ENCODE measurements at regions not wholly inside any gene's neighbourhood (a gene's known extent, or its start where the extent isn't known, plus 50 kb on each side); places are given as distances from the start of the nearest gene placed in this dataset.
A peak's percentile ranks its signal among the peaks of the same experiment; 100 is the strongest.
"Not testable (repeated sequence)": the region's sequence is repeated elsewhere in the genome, so short reads cannot be mapped to it uniquely, and the experiment has no call there.

GRCh38 chr12:9470367-9470766 is 137.3 kb downstream of the KLRB1 start:
- CTCF ChIA-PET: interaction anchor here (1.2 kb wide), 1 partner anchor 139 kb away, joined by 4 read pairs; no protein-coding TSS in a partner anchor
- Mint-ChIP-seq H3K36me3 (ENCODE audit: low read depth) (peaks cover 12% of the 10 kb centered on the region), H3K4me1 (peaks cover 25% of the 10 kb centered on the region), H3K27ac (peak overlapping the region; percentile 65)
- POLR2A ChIA-PET, H3K9me3 Mint-ChIP-seq, DNase-seq, H3K4me3 Mint-ChIP-seq, H3K27me3 Mint-ChIP-seq: not testable (repeated sequence)

DNA sequence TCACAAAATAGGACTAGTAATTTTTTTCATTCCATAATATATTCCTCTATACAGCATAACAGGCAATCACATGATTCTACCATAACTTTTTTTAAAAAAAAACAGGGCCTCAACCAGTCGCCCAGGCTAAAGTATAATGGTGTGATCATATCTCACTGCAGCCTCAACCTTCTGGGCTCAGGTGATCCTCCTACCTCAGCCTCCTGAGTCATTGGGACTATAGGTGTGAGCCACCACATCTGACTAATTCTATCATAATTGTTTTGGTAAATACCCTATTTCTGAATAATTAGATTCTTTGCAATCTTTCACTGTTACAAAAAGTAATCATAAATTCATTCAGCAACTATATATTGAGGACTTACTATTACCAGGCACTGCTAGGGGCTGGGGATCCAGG is 137.8 kb downstream of the KLRB1 start:
- DNase-seq, H3K4me3 Mint-ChIP-seq, POLR2A ChIA-PET, H3K27me3 Mint-ChIP-seq, H3K9me3 Mint-ChIP-seq: not testable (repeated sequence)
- CTCF ChIA-PET: interaction anchor here (1.2 kb wide), 1 partner anchor 139 kb away, joined by 4 read pairs; no protein-coding TSS in a partner anchor
- peaks cover 12% of the 10 kb centered on the region for H3K36me3 Mint-ChIP-seq (ENCODE audit: low read depth)
- peak overlapping the region; percentile 65 for H3K27ac Mint-ChIP-seq
- H3K4me1 Mint-ChIP-seq: peaks cover 25% of the 10 kb centered on the region

DNA sequence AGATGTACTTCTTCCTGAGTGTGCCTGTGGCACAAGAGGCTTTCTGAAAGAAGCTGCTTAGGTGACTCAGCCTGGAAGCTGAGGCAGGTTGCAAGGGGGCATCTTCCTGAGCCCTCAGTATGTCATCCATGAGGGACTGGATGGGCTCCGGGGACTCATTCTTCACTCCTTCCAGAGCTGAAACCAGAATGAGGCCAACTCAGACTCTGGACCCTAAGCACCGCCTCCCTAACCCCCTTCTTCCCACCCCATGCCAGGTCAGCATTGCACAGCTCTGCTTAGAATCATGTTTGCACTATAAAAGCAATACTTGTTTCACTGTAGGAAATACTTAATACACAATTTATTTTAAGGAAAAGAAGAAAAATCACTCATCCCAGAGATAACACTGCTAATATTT is 138.3 kb downstream of the KLRB1 start:
- H3K27me3 Mint-ChIP-seq, H3K9me3 Mint-ChIP-seq, POLR2A ChIA-PET, H3K4me3 Mint-ChIP-seq, H3K27ac Mint-ChIP-seq, DNase-seq: not testable (repeated sequence)
- Mint-ChIP-seq H3K36me3 (ENCODE audit: low read depth) (peaks cover 12% of the 10 kb centered on the region), H3K4me1 (peaks cover 25% of the 10 kb centered on the region)
- CTCF ChIA-PET: interaction anchor here (1.2 kb wide), 1 partner anchor 138 kb away, joined by 4 read pairs; no protein-coding TSS in a partner anchor

GRCh38 chr12:9468998-9469397 is 138.7 kb downstream of the KLRB1 start:
- H3K9me3 Mint-ChIP-seq, H3K27me3 Mint-ChIP-seq, H3K4me3 Mint-ChIP-seq, POLR2A ChIA-PET: not testable (repeated sequence)
- peaks cover 12% of the 10 kb centered on the region for H3K36me3 Mint-ChIP-seq (ENCODE audit: low read depth)
- H3K27ac Mint-ChIP-seq: peak overlapping the region; percentile 9
- H3K4me1 Mint-ChIP-seq: peaks cover 23% of the 10 kb centered on the region
- CTCF ChIA-PET: interaction anchor here (1.2 kb wide), 1 partner anchor 138 kb away, joined by 4 read pairs; no protein-coding TSS in a partner anchor
- DNase-seq: peak; percentile 53

GRCh38 chr12:9468144-9468543 is 139.6 kb downstream of the KLRB1 start:
- peaks cover 12% of the 10 kb centered on the region for H3K36me3 Mint-ChIP-seq (ENCODE audit: low read depth)
- H3K4me3 Mint-ChIP-seq, H3K27me3 Mint-ChIP-seq, H3K9me3 Mint-ChIP-seq, CTCF ChIA-PET, DNase-seq, POLR2A ChIA-PET: not testable (repeated sequence)
- peaks cover 23% of the 10 kb centered on the region for H3K4me1 Mint-ChIP-seq
- H3K27ac Mint-ChIP-seq: peak overlapping the region; percentile 46

GRCh38 chr12:9464408-9464807 is 143.3 kb downstream of the KLRB1 start:
- Mint-ChIP-seq H3K27me3 (no peaks in the 10 kb centered on the region), H3K27ac (no peak overlapping the region), H3K4me1 (peaks cover 11% of the 10 kb centered on the region), H3K9me3 (no peaks in the 10 kb centered on the region), H3K36me3 (ENCODE audit: low read depth) (no peaks in the 10 kb centered on the region), H3K4me3 (no peak overlapping the region)
- CTCF ChIA-PET: no interaction called here
- no peak for DNase-seq
- POLR2A ChIA-PET: no interaction called here

- CTCF ChIA-PET; POLR2A ChIA-PET; H3K4me3 Mint-ChIP-seq; H3K27ac Mint-ChIP-seq; H3K4me1 Mint-ChIP-seq; H3K27me3 Mint-ChIP-seq; DNase-seq; H3K9me3 Mint-ChIP-seq; H3K36me3 Mint-ChIP-seq (ENCODE audit: low read depth): not testable (repeated sequence)
Measured at GRCh38 chr12:9455516-9455915, 152.2 kb downstream of the KLRB1 start.

DNA sequence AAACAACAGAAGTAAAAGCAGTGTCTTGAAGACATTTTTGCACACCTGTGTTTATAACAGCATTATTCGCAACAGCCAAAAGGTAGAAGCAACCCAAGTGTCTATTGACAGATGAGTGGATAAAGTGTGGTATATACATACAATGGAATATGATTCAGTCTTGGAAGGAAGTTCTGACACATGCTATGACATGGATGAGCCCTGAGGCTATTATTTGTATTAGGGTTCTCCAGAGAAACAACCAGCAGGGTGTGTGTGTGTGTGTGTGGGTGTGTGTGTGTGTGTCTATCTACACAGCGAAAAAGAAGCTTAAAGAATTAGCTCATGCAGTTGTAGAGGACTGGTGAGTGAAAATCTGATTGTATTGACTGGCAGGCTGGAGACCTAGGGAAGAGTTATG is 153.7 kb downstream of the KLRB1 start:
- POLR2A ChIA-PET, H3K9me3 Mint-ChIP-seq, H3K27ac Mint-ChIP-seq, CTCF ChIA-PET, DNase-seq, H3K27me3 Mint-ChIP-seq, H3K4me1 Mint-ChIP-seq, H3K4me3 Mint-ChIP-seq: not testable (repeated sequence)
- H3K36me3 Mint-ChIP-seq (ENCODE audit: low read depth): peaks cover 10% of the 10 kb centered on the region

- H3K4me3 Mint-ChIP-seq: peak overlapping the region; percentile 90
- not testable (repeated sequence) for H3K27me3 Mint-ChIP-seq, H3K27ac Mint-ChIP-seq, H3K9me3 Mint-ChIP-seq, DNase-seq
- peaks cover 12% of the 10 kb centered on the region for H3K36me3 Mint-ChIP-seq (ENCODE audit: low read depth)
- peaks cover 26% of the 10 kb centered on the region for H3K4me1 Mint-ChIP-seq
- POLR2A ChIA-PET: interaction anchor here (0.9 kb wide), 1 partner anchor 221 kb away, joined by 8 read pairs; no protein-coding TSS in a partner anchor
- CTCF ChIA-PET: interaction anchor here (0.9 kb wide), 1 partner anchor 119 kb away, joined by 3 read pairs; no protein-coding TSS in a partner anchor
Measured at GRCh38 chr12:9450127-9450567, 157.6 kb downstream of the KLRB1 start.

DNA sequence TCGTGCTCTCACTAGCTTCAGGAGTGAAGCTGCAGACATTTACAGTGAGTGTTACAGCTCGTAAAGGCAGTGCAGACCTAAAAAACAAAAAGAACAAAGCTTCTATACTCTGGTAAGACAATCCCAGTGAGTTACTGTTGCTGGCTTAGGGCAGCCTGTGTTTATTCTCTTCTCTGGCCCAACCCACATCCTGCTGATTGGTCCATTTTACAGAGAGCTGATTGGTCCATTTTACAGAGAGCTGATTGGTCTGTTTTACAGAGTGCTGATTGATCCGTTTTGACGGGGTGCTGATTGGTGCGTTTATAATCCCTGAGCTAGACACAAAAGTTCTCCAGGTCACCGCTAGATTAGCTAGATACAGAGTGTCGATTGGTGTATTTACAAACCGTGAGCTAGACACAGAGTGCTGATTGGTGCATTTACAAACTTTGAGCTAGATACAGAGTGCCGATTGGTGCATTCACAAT is 158.0 kb downstream of the KLRB1 start:
- POLR2A ChIA-PET: interaction anchor here (0.9 kb wide), 1 partner anchor 221 kb away, joined by 8 read pairs; no protein-coding TSS in a partner anchor
- Mint-ChIP-seq H3K36me3 (ENCODE audit: low read depth) (peaks cover 12% of the 10 kb centered on the region), H3K4me1 (peaks cover 26% of the 10 kb centered on the region), H3K4me3 (peak overlapping the region; percentile 90), H3K27ac (peak overlapping the region; percentile 93)
- not testable (repeated sequence) for H3K27me3 Mint-ChIP-seq, H3K9me3 Mint-ChIP-seq
- peak; percentile 46 for DNase-seq
- CTCF ChIA-PET: interaction anchor here (0.9 kb wide), 1 partner anchor 119 kb away, joined by 3 read pairs; no protein-coding TSS in a partner anchor

- H3K27ac Mint-ChIP-seq: peak overlapping the region; percentile 93
- DNase-seq: no peak
- H3K9me3 Mint-ChIP-seq: peaks cover 6% of the 10 kb centered on the region
- peaks cover 26% of the 10 kb centered on the region for H3K4me1 Mint-ChIP-seq
- POLR2A ChIA-PET: interaction anchor here (0.9 kb wide), 1 partner anchor 222 kb away, joined by 8 read pairs; no protein-coding TSS in a partner anchor
- CTCF ChIA-PET: interaction anchor here (0.9 kb wide), 1 partner anchor 118 kb away, joined by 3 read pairs; no protein-coding TSS in a partner anchor
- H3K4me3 Mint-ChIP-seq: peak overlapping the region; percentile 90
- H3K27me3 Mint-ChIP-seq: no peaks in the 10 kb centered on the region
- peaks cover 12% of the 10 kb centered on the region for H3K36me3 Mint-ChIP-seq (ENCODE audit: low read depth)
Measured at GRCh38 chr12:9449181-9449580, 158.5 kb downstream of the KLRB1 start.

DNA sequence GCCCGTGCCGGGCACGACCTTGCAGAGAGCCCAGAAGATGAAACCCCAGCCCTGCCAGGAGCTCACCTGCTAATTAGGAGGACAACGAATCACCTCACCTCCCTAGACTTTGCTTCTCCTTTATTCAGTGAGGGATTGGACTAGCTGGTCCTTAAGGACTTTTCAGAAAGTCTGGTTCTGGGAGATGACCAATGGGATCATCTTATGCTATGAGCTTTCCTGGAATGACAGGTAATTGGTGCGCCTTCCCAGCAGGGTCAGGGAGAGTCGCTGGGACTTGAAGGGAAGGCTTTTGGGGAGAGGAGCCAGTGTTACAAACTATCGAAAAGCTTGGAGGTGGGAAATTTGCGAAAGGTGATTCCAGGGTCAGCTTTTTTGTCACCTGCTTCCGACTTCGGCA is 159.1 kb downstream of the KLRB1 start:
- Mint-ChIP-seq H3K4me3 (peak overlapping the region; percentile 90), H3K27ac (peak overlapping the region; percentile 93), H3K4me1 (peaks cover 26% of the 10 kb centered on the region), H3K36me3 (ENCODE audit: low read depth) (peaks cover 12% of the 10 kb centered on the region)
- POLR2A ChIA-PET: interaction anchor here (0.6 kb wide), 1 partner anchor 87 kb away, joined by 14 read pairs; no protein-coding TSS in a partner anchor
- CTCF ChIA-PET, H3K27me3 Mint-ChIP-seq, DNase-seq, H3K9me3 Mint-ChIP-seq: not testable (repeated sequence)

DNA sequence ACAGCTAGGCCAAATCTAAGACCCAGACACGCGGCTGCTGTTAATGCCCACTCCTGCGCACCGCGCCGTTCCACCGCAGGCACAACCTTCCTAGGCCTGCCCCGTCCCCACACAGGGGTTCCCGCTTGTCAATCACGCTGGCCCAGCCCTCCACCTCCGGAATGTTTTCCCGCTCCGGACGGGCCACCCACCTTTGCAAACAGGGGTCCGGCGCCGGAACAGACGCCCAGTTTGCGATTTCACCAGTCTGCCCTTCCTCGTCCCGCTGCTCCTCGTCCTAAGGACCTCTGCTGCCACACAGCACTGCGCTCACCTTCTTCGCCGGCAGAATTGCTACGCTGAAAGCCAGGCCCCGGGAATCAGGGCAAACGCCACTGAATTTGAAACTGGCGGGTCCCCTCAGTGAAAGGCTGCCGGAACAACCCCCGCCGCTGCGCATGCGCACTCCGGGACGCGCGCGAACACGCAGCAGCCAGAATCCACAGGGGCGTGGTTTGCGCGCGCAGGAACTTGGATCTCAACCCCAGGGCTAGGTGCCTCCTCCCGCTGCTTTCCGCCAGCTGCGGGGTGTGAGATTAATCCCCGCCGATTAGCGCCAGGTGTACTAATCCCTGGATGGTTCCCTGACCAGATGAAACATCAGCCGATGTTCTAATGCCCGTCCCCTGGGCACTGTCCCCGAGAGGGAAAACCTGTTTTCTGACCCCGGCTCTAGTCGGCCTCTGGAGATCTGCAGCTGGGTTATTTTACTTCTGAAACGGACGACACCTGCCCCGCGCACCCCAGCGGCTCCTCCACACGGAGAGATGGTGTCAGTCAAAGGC is 159.7 kb downstream of the KLRB1 start:
- peaks cover 12% of the 10 kb centered on the region for H3K36me3 Mint-ChIP-seq (ENCODE audit: low read depth)
- CTCF ChIA-PET: not testable (repeated sequence)
- H3K4me1 Mint-ChIP-seq: peaks cover 26% of the 10 kb centered on the region

More for the DNA sequence above, 159.7 kb downstream of the KLRB1 start:
- H3K27me3 Mint-ChIP-seq, H3K9me3 Mint-ChIP-seq: not testable (repeated sequence)
- Mint-ChIP-seq H3K27ac (peak overlapping the region; percentile 93), H3K4me3 (peak overlapping the region; percentile 90)
- POLR2A ChIA-PET: interaction anchor here (0.6 kb wide), 1 partner anchor 86 kb away, joined by 14 read pairs; no protein-coding TSS in a partner anchor
- peak; percentile 94 for DNase-seq

Data from activated CD4-positive, alpha-beta T cell treated with anti-CD3 and anti-CD28 coated beads, Interleukin-2, amount 10 ng/mL, durations not matched to agents 7 days and 5 days (primary cell).